ENCODE measurements at regions not wholly inside any gene's neighbourhood (a gene's known extent, or its start where the extent isn't known, plus 50 kb on each side); places are given as distances from the start of the nearest gene placed in this dataset.

- no peak overlapping the region for H3K4me2 ChIP-seq (ENCODE audit: insufficient read depth, low read length)
- H3K9me3 ChIP-seq (ENCODE audit: low read depth, low read length): no peaks in the 10 kb centered on the region
- no peak overlapping the region for H3K27ac ChIP-seq (ENCODE audit: low read depth, low read length)
- DNase-seq (ENCODE audit: insufficient read length, low spot score, missing footprints): no peak
- no peaks in the 10 kb centered on the region for H3K27me3 ChIP-seq (ENCODE audit: insufficient read depth, low read length)
- no peaks in the 10 kb centered on the region for H3K4me1 ChIP-seq (ENCODE audit: insufficient read depth, low read length)
- H3K79me2 ChIP-seq (ENCODE audit: insufficient read depth, low read length): no peaks in the 10 kb centered on the region
- no peak for TF ChIP-seq CTCF (IDR thresholded peaks at IDR 0.05; ENCODE audit: extremely low read depth, low read depth, low read length)
- no peaks in the 10 kb centered on the region for H4K20me1 ChIP-seq (ENCODE audit: insufficient read depth, low read length)
- no peak overlapping the region for H2AFZ ChIP-seq (ENCODE audit: low read length)
- H3K4me3 ChIP-seq (ENCODE audit: insufficient read depth, low read length): no peak overlapping the region
- H3K36me3 ChIP-seq (ENCODE audit: insufficient read depth, low read length): no peaks in the 10 kb centered on the region
Measured at GRCh38 chr9:118419676-118420075, 715.5 kb downstream of the TLR4 start.

GRCh38 chr9:118422508-118422907 lies 718.3 kb downstream of the TLR4 start:
- Histone ChIP-seq H3K79me2 (ENCODE audit: insufficient read depth, low read length) (no peaks in the 10 kb centered on the region), H3K9me3 (ENCODE audit: low read depth, low read length) (no peaks in the 10 kb centered on the region), H4K20me1 (ENCODE audit: insufficient read depth, low read length) (no peaks in the 10 kb centered on the region), H3K4me2 (ENCODE audit: insufficient read depth, low read length) (no peak overlapping the region), H3K27ac (ENCODE audit: low read depth, low read length) (no peak overlapping the region), H3K4me3 (ENCODE audit: insufficient read depth, low read length) (no peak overlapping the region), H3K36me3 (ENCODE audit: insufficient read depth, low read length) (no peaks in the 10 kb centered on the region), H3K27me3 (ENCODE audit: insufficient read depth, low read length) (no peaks in the 10 kb centered on the region), H3K4me1 (ENCODE audit: insufficient read depth, low read length) (no peaks in the 10 kb centered on the region), H2AFZ (ENCODE audit: low read length) (no peak overlapping the region)
- no peak for TF ChIP-seq CTCF (IDR thresholded peaks at IDR 0.05; ENCODE audit: extremely low read depth, low read depth, low read length)
- DNase-seq (ENCODE audit: insufficient read length, low spot score, missing footprints): no peak

GRCh38 chr9:118423021-118423420 lies 718.8 kb downstream of the TLR4 start:
- TF ChIP-seq CTCF (IDR thresholded peaks at IDR 0.05; ENCODE audit: extremely low read depth, low read depth, low read length): no peak

GRCh38 chr9:118423721-118424120 lies 719.5 kb downstream of the TLR4 start:
- H3K27me3 ChIP-seq (ENCODE audit: insufficient read depth, low read length): no peaks in the 10 kb centered on the region
- no peaks in the 10 kb centered on the region for H4K20me1 ChIP-seq (ENCODE audit: insufficient read depth, low read length)
- H3K9me3 ChIP-seq (ENCODE audit: low read depth, low read length): no peaks in the 10 kb centered on the region
- TF ChIP-seq CTCF (IDR thresholded peaks at IDR 0.05; ENCODE audit: extremely low read depth, low read depth, low read length): no peak
- H3K79me2 ChIP-seq (ENCODE audit: insufficient read depth, low read length): no peaks in the 10 kb centered on the region
- H3K4me2 ChIP-seq (ENCODE audit: insufficient read depth, low read length): no peak overlapping the region
- no peak overlapping the region for H3K27ac ChIP-seq (ENCODE audit: low read depth, low read length)
- H3K4me1 ChIP-seq (ENCODE audit: insufficient read depth, low read length): no peaks in the 10 kb centered on the region
- H3K36me3 ChIP-seq (ENCODE audit: insufficient read depth, low read length): no peaks in the 10 kb centered on the region
- no peak overlapping the region for H3K4me3 ChIP-seq (ENCODE audit: insufficient read depth, low read length)
- DNase-seq (ENCODE audit: insufficient read length, low spot score, missing footprints): no peak
- no peak overlapping the region for H2AFZ ChIP-seq (ENCODE audit: low read length)

More at GRCh38 chr9:118423021-118423420, 718.8 kb downstream of the TLR4 start:
- H3K4me1 ChIP-seq (ENCODE audit: insufficient read depth, low read length): no peaks in the 10 kb centered on the region
- H4K20me1 ChIP-seq (ENCODE audit: insufficient read depth, low read length): no peaks in the 10 kb centered on the region
- H3K79me2 ChIP-seq (ENCODE audit: insufficient read depth, low read length): no peaks in the 10 kb centered on the region
- H3K27ac ChIP-seq (ENCODE audit: low read depth, low read length): no peak overlapping the region
- no peaks in the 10 kb centered on the region for H3K9me3 ChIP-seq (ENCODE audit: low read depth, low read length)
- H3K4me2 ChIP-seq (ENCODE audit: insufficient read depth, low read length): no peak overlapping the region
- no peak overlapping the region for H2AFZ ChIP-seq (ENCODE audit: low read length)
- no peaks in the 10 kb centered on the region for H3K36me3 ChIP-seq (ENCODE audit: insufficient read depth, low read length)
- DNase-seq (ENCODE audit: insufficient read length, low spot score, missing footprints): no peak
- H3K27me3 ChIP-seq (ENCODE audit: insufficient read depth, low read length): no peaks in the 10 kb centered on the region
- H3K4me3 ChIP-seq (ENCODE audit: insufficient read depth, low read length): no peak overlapping the region
